ENCODE measurements at regions not wholly inside any gene's neighbourhood (a gene's known extent, or its start where the extent isn't known, plus 50 kb on each side); places are given as distances from the start of the nearest gene placed in this dataset.

GRCh38 chr6:8574749-8575468, 139.6 kb upstream of the SLC35B3 start:
- intact Hi-C loops (cut with DNase I) = no loop called here
- no peak for ATAC-seq

DNA sequence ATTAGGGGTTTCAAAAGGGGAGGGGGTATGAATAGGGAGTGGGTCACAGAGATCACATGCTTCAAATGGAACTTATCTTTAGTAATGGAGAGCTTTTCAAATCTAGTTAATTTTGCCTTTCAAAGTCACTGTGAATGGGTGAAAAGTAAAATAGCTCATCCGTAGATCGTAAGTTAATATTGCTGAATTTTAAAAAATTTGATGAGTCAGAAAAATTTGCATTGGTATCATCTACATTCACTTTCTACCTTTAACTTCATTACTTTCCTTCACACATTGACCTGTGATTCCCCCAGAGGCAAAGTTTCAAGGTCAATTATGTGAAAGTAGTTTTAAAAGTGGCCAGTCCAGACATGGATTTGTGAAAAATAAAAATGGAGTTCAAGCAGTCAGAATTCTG, 139.0 kb upstream of the SLC35B3 start:
- ATAC-seq = no peak
- no peak for DNase-seq
- TF ChIP-seq, protein P1, sequence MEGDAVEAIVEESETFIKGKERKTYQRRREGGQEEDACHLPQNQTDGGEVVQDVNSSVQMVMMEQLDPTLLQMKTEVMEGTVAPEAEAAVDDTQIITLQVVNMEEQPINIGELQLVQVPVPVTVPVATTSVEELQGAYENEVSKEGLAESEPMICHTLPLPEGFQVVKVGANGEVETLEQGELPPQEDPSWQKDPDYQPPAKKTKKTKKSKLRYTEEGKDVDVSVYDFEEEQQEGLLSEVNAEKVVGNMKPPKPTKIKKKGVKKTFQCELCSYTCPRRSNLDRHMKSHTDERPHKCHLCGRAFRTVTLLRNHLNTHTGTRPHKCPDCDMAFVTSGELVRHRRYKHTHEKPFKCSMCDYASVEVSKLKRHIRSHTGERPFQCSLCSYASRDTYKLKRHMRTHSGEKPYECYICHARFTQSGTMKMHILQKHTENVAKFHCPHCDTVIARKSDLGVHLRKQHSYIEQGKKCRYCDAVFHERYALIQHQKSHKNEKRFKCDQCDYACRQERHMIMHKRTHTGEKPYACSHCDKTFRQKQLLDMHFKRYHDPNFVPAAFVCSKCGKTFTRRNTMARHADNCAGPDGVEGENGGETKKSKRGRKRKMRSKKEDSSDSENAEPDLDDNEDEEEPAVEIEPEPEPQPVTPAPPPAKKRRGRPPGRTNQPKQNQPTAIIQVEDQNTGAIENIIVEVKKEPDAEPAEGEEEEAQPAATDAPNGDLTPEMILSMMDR (IDR thresholded peaks at IDR 0.05) = no peak
- intact Hi-C loops (cut with DNase I) = no loop called here
- no peak overlapping the region for H3K4me3 ChIP-seq
- H3K27me3 ChIP-seq (ENCODE audit: low read depth) = no peaks in the 10 kb centered on the region
- H3K9me3 ChIP-seq = no peaks in the 10 kb centered on the region
- no peaks in the 10 kb centered on the region for H3K36me3 ChIP-seq
- H3K27ac ChIP-seq = no peak overlapping the region
- H3K4me1 ChIP-seq = no peaks in the 10 kb centered on the region

More at GRCh38 chr6:8574749-8575468, 139.6 kb upstream of the SLC35B3 start:
- Histone ChIP-seq H3K27me3 (ENCODE audit: low read depth) (no peaks in the 10 kb centered on the region), H3K4me1 (no peaks in the 10 kb centered on the region), H3K36me3 (no peaks in the 10 kb centered on the region), H3K9me3 (no peaks in the 10 kb centered on the region), H3K4me3 (no peak overlapping the region), H3K27ac (no peak overlapping the region)
- no peak for DNase-seq
- TF ChIP-seq, protein P1 (IDR thresholded peaks at IDR 0.05) = no peak

- TF ChIP-seq, protein P1 (IDR thresholded peaks at IDR 0.05) = no peak
- no peak overlapping the region for H3K4me3 ChIP-seq
- intact Hi-C loops (cut with DNase I) = no loop called here
- H3K4me1 ChIP-seq = no peaks in the 10 kb centered on the region
- H3K27ac ChIP-seq = no peak overlapping the region
- H3K36me3 ChIP-seq = no peaks in the 10 kb centered on the region
- H3K27me3 ChIP-seq (ENCODE audit: low read depth) = no peaks in the 10 kb centered on the region
- DNase-seq (no peak), ATAC-seq (no peak)
- no peaks in the 10 kb centered on the region for H3K9me3 ChIP-seq
Observed at GRCh38 chr6:8570256-8570920, 135.0 kb upstream of the SLC35B3 start.

DNA sequence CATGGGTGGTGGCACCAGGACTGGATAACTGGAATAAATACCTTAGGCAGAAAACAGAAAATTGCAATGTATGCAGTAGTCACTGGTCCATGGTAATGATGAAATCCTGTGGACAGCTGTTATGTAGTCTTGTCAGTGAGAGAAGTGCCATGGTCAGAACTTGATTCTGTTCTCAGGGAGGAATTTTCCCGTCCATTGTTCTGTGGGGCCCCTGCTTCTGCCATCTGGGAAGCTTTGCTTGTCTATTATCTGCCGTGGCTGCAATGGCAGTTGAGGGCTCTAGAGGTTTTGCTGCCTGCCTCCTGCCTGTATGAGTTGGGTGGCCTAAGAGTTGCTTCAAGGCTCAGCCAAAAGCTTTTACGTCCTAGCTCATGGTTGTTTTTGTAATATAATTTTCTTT, 126.8 kb upstream of the SLC35B3 start:
- no peaks in the 10 kb centered on the region for H3K4me1 ChIP-seq
- ATAC-seq (no peak), DNase-seq (no peak)
- H3K27me3 ChIP-seq (ENCODE audit: low read depth) = no peaks in the 10 kb centered on the region
- H3K4me3 ChIP-seq = no peak overlapping the region
- no peaks in the 10 kb centered on the region for H3K9me3 ChIP-seq
- intact Hi-C loops (cut with DNase I) = no loop called here
- no peak overlapping the region for H3K27ac ChIP-seq
- H3K36me3 ChIP-seq = no peaks in the 10 kb centered on the region
- TF ChIP-seq, protein P1 (IDR thresholded peaks at IDR 0.05) = no peak

GRCh38 chr6:8558953-8559352, 123.6 kb upstream of the SLC35B3 start:
- H3K4me3 ChIP-seq = no peak overlapping the region
- no peaks in the 10 kb centered on the region for H3K27me3 ChIP-seq (ENCODE audit: low read depth)
- H3K27ac ChIP-seq = no peak overlapping the region
- no peak for DNase-seq
- no peaks in the 10 kb centered on the region for H3K9me3 ChIP-seq
- ATAC-seq = no peak
- TF ChIP-seq, protein P1 (IDR thresholded peaks at IDR 0.05) = no peak
- H3K4me1 ChIP-seq = peaks cover 3% of the 10 kb centered on the region
- H3K36me3 ChIP-seq = no peaks in the 10 kb centered on the region
- intact Hi-C loops (cut with DNase I) = no loop called here

All from lower lobe of right lung (tissue), 2 donors.